ENCODE measurements at regions not wholly inside any gene's neighbourhood (a gene's known extent, or its start where the extent isn't known, plus 50 kb on each side); places are given as distances from the start of the nearest gene placed in this dataset.

DNA sequence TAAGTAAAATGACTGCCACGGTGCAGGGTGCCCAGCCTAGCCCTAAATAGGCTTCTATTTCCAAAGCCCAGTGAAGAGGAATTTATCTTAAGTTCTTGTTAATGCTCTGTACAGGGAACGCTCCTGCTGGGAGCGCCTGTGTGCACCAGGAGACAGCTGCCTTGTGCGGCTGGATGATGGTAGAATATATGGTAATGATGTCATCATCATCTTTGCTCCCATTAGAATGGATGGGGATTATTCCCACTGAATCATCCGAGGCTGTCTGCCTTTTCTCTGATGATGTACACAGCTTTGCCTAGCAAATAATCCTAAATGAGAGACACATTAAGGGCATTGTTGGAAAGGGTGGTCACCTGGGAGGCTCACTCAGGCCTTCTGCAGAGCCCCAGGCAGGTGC is 928.1 kb downstream of the CCSER2 start:
- TF ChIP-seq, protein P1, sequence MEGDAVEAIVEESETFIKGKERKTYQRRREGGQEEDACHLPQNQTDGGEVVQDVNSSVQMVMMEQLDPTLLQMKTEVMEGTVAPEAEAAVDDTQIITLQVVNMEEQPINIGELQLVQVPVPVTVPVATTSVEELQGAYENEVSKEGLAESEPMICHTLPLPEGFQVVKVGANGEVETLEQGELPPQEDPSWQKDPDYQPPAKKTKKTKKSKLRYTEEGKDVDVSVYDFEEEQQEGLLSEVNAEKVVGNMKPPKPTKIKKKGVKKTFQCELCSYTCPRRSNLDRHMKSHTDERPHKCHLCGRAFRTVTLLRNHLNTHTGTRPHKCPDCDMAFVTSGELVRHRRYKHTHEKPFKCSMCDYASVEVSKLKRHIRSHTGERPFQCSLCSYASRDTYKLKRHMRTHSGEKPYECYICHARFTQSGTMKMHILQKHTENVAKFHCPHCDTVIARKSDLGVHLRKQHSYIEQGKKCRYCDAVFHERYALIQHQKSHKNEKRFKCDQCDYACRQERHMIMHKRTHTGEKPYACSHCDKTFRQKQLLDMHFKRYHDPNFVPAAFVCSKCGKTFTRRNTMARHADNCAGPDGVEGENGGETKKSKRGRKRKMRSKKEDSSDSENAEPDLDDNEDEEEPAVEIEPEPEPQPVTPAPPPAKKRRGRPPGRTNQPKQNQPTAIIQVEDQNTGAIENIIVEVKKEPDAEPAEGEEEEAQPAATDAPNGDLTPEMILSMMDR (IDR thresholded peaks at IDR 0.05; ENCODE audit: unreplicated experiment), result no peak
- Mint-ChIP-seq H3K4me1 (ENCODE audit: low read depth, unreplicated experiment) (no peaks in the 10 kb centered on the region), H3K4me3 (ENCODE audit: low read depth, unreplicated experiment) (no peak overlapping the region), H3K36me3 (ENCODE audit: insufficient read depth, unreplicated experiment) (no peaks in the 10 kb centered on the region), H3K27ac (ENCODE audit: unreplicated experiment) (no peak overlapping the region), H3K27me3 (ENCODE audit: unreplicated experiment) (no peaks in the 10 kb centered on the region), H3K9me3 (ENCODE audit: low read depth, unreplicated experiment) (peaks cover 6% of the 10 kb centered on the region)
- intact Hi-C loops (cut with micrococcal nuclease; ENCODE audit: unreplicated experiment), result no loop called here
- DNase-seq, result no peak
- CTCF ChIA-PET, result no interaction called here
- BruUV-seq (replicated peaks), result no TSS peak

GRCh38 chr10:85259908-85260307 is 931.5 kb downstream of the CCSER2 start:
- Mint-ChIP-seq H3K9me3 (ENCODE audit: low read depth, unreplicated experiment) (peaks cover 8% of the 10 kb centered on the region), H3K36me3 (ENCODE audit: insufficient read depth, unreplicated experiment) (no peaks in the 10 kb centered on the region), H3K4me3 (ENCODE audit: low read depth, unreplicated experiment) (no peak overlapping the region), H3K27ac (ENCODE audit: unreplicated experiment) (no peak overlapping the region), H3K4me1 (ENCODE audit: low read depth, unreplicated experiment) (no peaks in the 10 kb centered on the region), H3K27me3 (ENCODE audit: unreplicated experiment) (no peaks in the 10 kb centered on the region)
- BruUV-seq (replicated peaks), result no TSS peak
- TF ChIP-seq, protein P1 (IDR thresholded peaks at IDR 0.05; ENCODE audit: unreplicated experiment), result no peak
- intact Hi-C loops (cut with micrococcal nuclease; ENCODE audit: unreplicated experiment), result no loop called here
- CTCF ChIA-PET, result no interaction called here
- DNase-seq, result no peak

DNA sequence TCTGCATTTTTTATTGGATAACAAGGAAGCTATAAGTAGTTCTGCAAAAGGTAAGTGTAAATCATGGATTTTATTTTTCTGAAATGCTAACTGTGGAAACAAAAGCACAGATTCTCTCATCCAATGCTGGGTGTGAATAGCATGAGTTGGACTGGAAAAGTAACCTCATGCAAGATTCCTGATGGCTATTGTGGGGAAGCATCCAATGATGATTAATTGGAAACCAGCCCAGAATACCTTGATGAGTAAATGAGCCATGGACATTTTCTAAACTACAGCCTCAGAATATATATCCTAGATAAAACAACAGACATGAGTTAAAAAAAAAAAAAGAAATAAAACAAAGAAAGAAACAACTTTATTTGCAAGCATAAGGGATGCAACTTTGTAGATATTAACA is 934.6 kb downstream of the CCSER2 start:
- CTCF ChIA-PET, result no interaction called here
- Mint-ChIP-seq H3K27me3 (ENCODE audit: unreplicated experiment) (no peaks in the 10 kb centered on the region), H3K9me3 (ENCODE audit: low read depth, unreplicated experiment) (peaks cover 9% of the 10 kb centered on the region), H3K36me3 (ENCODE audit: insufficient read depth, unreplicated experiment) (no peaks in the 10 kb centered on the region), H3K4me3 (ENCODE audit: low read depth, unreplicated experiment) (no peak overlapping the region), H3K27ac (ENCODE audit: unreplicated experiment) (no peak overlapping the region), H3K4me1 (ENCODE audit: low read depth, unreplicated experiment) (no peaks in the 10 kb centered on the region)
- BruUV-seq (replicated peaks), result no TSS peak
- intact Hi-C loops (cut with micrococcal nuclease; ENCODE audit: unreplicated experiment), result no loop called here
- no peak for DNase-seq
- TF ChIP-seq, protein P1 (IDR thresholded peaks at IDR 0.05; ENCODE audit: unreplicated experiment), result no peak

- H3K4me1 Mint-ChIP-seq (ENCODE audit: low read depth, unreplicated experiment), result no peaks in the 10 kb centered on the region
- no peaks in the 10 kb centered on the region for H3K36me3 Mint-ChIP-seq (ENCODE audit: insufficient read depth, unreplicated experiment)
- DNase-seq, result no peak
- CTCF ChIA-PET, result no interaction called here
- no peak overlapping the region for H3K4me3 Mint-ChIP-seq (ENCODE audit: low read depth, unreplicated experiment)
- H3K27ac Mint-ChIP-seq (ENCODE audit: unreplicated experiment), result no peak overlapping the region
- TF ChIP-seq, protein P1 (IDR thresholded peaks at IDR 0.05; ENCODE audit: unreplicated experiment), result no peak
- H3K27me3 Mint-ChIP-seq (ENCODE audit: unreplicated experiment), result no peaks in the 10 kb centered on the region
- intact Hi-C loops (cut with micrococcal nuclease; ENCODE audit: unreplicated experiment), result no loop called here
- peaks cover 11% of the 10 kb centered on the region for H3K9me3 Mint-ChIP-seq (ENCODE audit: low read depth, unreplicated experiment)
- BruUV-seq (replicated peaks), result no TSS peak
Observed at GRCh38 chr10:85265121-85265520, 936.7 kb downstream of the CCSER2 start.

DNA sequence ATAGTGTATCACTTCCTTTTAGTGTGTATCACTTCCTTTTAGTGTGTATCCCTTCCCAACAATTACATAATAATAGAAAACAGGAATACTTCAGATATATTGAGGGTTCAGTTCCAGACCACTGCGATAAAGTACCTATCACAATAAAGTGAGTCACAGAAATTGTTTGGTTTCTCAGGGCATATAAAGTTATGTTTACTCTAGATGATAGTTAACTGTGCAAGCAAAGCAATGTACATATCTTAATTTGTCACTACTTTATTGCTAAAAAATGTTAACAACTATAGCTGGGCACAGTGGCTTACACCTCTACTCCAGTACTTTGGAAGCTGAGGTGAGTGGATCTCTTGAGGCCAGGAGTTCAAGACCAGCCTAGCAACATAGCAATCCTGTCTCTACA is 938.4 kb downstream of the CCSER2 start:
- Mint-ChIP-seq H3K4me1 (ENCODE audit: low read depth, unreplicated experiment) (no peaks in the 10 kb centered on the region), H3K4me3 (ENCODE audit: low read depth, unreplicated experiment) (no peak overlapping the region), H3K27me3 (ENCODE audit: unreplicated experiment) (no peaks in the 10 kb centered on the region), H3K27ac (ENCODE audit: unreplicated experiment) (no peak overlapping the region), H3K36me3 (ENCODE audit: insufficient read depth, unreplicated experiment) (no peaks in the 10 kb centered on the region), H3K9me3 (ENCODE audit: low read depth, unreplicated experiment) (peaks cover 13% of the 10 kb centered on the region)
- no peak for DNase-seq
- TF ChIP-seq, protein P1 (IDR thresholded peaks at IDR 0.05; ENCODE audit: unreplicated experiment), result no peak
- CTCF ChIA-PET, result no interaction called here
- intact Hi-C loops (cut with micrococcal nuclease; ENCODE audit: unreplicated experiment), result no loop called here
- BruUV-seq (replicated peaks), result no TSS peak
